ENCODE measurements at regions not wholly inside any gene's neighbourhood (a gene's known extent, or its start where the extent isn't known, plus 50 kb on each side); places are given as distances from the start of the nearest gene placed in this dataset.

- no peak overlapping the region for H3K4me3 ChIP-seq (replicated peaks in 1 of 2; ENCODE audit: low read depth in 1 of 2, low read length in 2 of 2)
These were observed 92.4 kb upstream of the USP29 start for GRCh38 chr19:57027360-57027759.

More at GRCh38 chr19:57027360-57027759, 92.4 kb upstream of the USP29 start:
- BruUV-seq (replicated peaks), result no TSS peak
- H3K9ac ChIP-seq (ENCODE audit: low read length), result no peak overlapping the region
- no peaks in the 10 kb centered on the region for H3K4me1 ChIP-seq (ENCODE audit: control insufficient read depth in 1 of 2, insufficient read depth in 2 of 2, low read length in 2 of 2)
- ATAC-seq (no peak), DNase-seq (ENCODE audit: low read depth, low spot score) (no peak)
- no peaks in the 10 kb centered on the region for H3K36me3 ChIP-seq (ENCODE audit: control insufficient read depth in 1 of 2, insufficient read depth in 2 of 2, low read length in 2 of 2)
- H3K79me2 ChIP-seq (ENCODE audit: insufficient read depth, low read length), result no peaks in the 10 kb centered on the region
- H3K27ac ChIP-seq (ENCODE audit: low read depth, low read length), result no peak overlapping the region
- POLR2A ChIA-PET, result no interaction called here
- no peak overlapping the region for H2AFZ ChIP-seq (ENCODE audit: low read depth, low read length, poor library complexity, severe bottlenecking)
- RAD21 ChIA-PET (ENCODE audit: low non-redundant PET in 1 of 2, low total read pairs in 2 of 2, uncharacterized antibody in 2 of 2, unreplicated experiment in 2 of 2), result no interaction called here
- no peaks in the 10 kb centered on the region for H4K20me1 ChIP-seq (ENCODE audit: insufficient read depth)
- H3K27me3 ChIP-seq (ENCODE audit: insufficient read depth, low read length), result no peaks in the 10 kb centered on the region
- no peak for TF ChIP-seq JUND (IDR thresholded peaks at IDR 0.05)
- TF ChIP-seq YY1 (IDR thresholded peaks at IDR 0.05; ENCODE audit: extremely low read depth, insufficient replicate concordance, low read depth, low read length), result no peak
- TF ChIP-seq ZFX (IDR thresholded peaks at IDR 0.05), result no peak
- no peak for TF ChIP-seq SIN3A (IDR thresholded peaks at IDR 0.05; ENCODE audit: low read depth)
- no peak for TF ChIP-seq POLR2AphosphoS5 (IDR thresholded peaks at IDR 0.05; ENCODE audit: low read depth, low read length)
- no peak for TF ChIP-seq EZH2phosphoT487 (IDR thresholded peaks at IDR 0.05; ENCODE audit: borderline replicate concordance)
- no peak for TF ChIP-seq REST (IDR thresholded peaks at IDR 0.05; ENCODE audit: low read depth)
- TF ChIP-seq EGR1 (IDR thresholded peaks at IDR 0.05; ENCODE audit: low read depth), result no peak
- no peak for TF ChIP-seq SRF (IDR thresholded peaks at IDR 0.05; ENCODE audit: low read depth)
- no peak for TF ChIP-seq ZBTB33 (IDR thresholded peaks at IDR 0.05; ENCODE audit: extremely low read depth, insufficient replicate concordance, low read length)
- TF ChIP-seq POLR2A (IDR thresholded peaks at IDR 0.05; ENCODE audit: borderline replicate concordance, extremely low read depth, insufficient read depth, insufficient read length), result no peak
- TF ChIP-seq FOSL1 (IDR thresholded peaks at IDR 0.05; ENCODE audit: low read depth), result no peak
- TF ChIP-seq SP1 (IDR thresholded peaks at IDR 0.05; ENCODE audit: low read depth), result no peak
- TF ChIP-seq CEBPB (IDR thresholded peaks at IDR 0.05; ENCODE audit: low read depth), result no peak
- TF ChIP-seq ELF1 (IDR thresholded peaks at IDR 0.05; ENCODE audit: borderline replicate concordance, low read depth), result no peak
- H3K9me3 ChIP-seq (ENCODE audit: control insufficient read depth in 1 of 2, insufficient read depth in 1 of 2, low read depth in 1 of 2, low read length in 2 of 2), result peaks cover 3 to 22% of the 10 kb centered on the region in 2 experiments; a peak in 2 of 4 replicates
- intact Hi-C loops (cut with micrococcal nuclease), result no loop called here
- no peaks in the 10 kb centered on the region for H3K9me2 ChIP-seq (ENCODE audit: insufficient read depth)
- CTCF ChIA-PET, result no interaction called here
- H3K4me2 ChIP-seq (ENCODE audit: low read length), result no peak overlapping the region
